ENCODE measurements at regions not wholly inside any gene's neighbourhood (a gene's known extent, or its start where the extent isn't known, plus 50 kb on each side); places are given as distances from the start of the nearest gene placed in this dataset.

- in situ Hi-C loops (cut with MboI; ENCODE audit: low sequenced_read_pairs): no loop called here
Observed at GRCh38 chr7:118298771-118299170, 74.3 kb downstream of the ANKRD7 start.

- in situ Hi-C loops (cut with MboI; ENCODE audit: low sequenced_read_pairs): no loop called here
Observed at GRCh38 chr7:118300177-118300576, 75.7 kb downstream of the ANKRD7 start.

- in situ Hi-C loops (cut with MboI; ENCODE audit: low sequenced_read_pairs): no loop called here
Observed at GRCh38 chr7:118304100-118304499, 79.6 kb downstream of the ANKRD7 start.

GRCh38 chr7:118305671-118306070 lies 81.2 kb downstream of the ANKRD7 start:
- in situ Hi-C loops (cut with MboI; ENCODE audit: low sequenced_read_pairs): no loop called here

- in situ Hi-C loops (cut with MboI; ENCODE audit: low sequenced_read_pairs): no loop called here
Observed at GRCh38 chr7:118306771-118307170, 82.3 kb downstream of the ANKRD7 start.

- in situ Hi-C loops (cut with MboI; ENCODE audit: low sequenced_read_pairs): no loop called here
Observed at GRCh38 chr7:118311121-118311836, 86.8 kb downstream of the ANKRD7 start.

- in situ Hi-C loops (cut with MboI; ENCODE audit: low sequenced_read_pairs): no loop called here
Observed at GRCh38 chr7:118312051-118312450, 87.5 kb downstream of the ANKRD7 start.

- in situ Hi-C loops (cut with MboI; ENCODE audit: low sequenced_read_pairs): no loop called here
Observed at GRCh38 chr7:118312966-118313365, 88.5 kb downstream of the ANKRD7 start.

- in situ Hi-C loops (cut with MboI; ENCODE audit: low sequenced_read_pairs): loop anchor here (25.0 kb wide), 1 partner anchor 88 kb away; no protein-coding TSS in a partner anchor
Observed at GRCh38 chr7:118324790-118325449, 100.4 kb downstream of the ANKRD7 start.

- in situ Hi-C loops (cut with MboI; ENCODE audit: low sequenced_read_pairs): loop anchor here (25.0 kb wide), 1 partner anchor 88 kb away; no protein-coding TSS in a partner anchor
Observed at GRCh38 chr7:118325450-118325808, 100.9 kb downstream of the ANKRD7 start.

- in situ Hi-C loops (cut with MboI; ENCODE audit: low sequenced_read_pairs): loop anchor here (25.0 kb wide), 1 partner anchor 90 kb away; no protein-coding TSS in a partner anchor
Observed at GRCh38 chr7:118327174-118327573, 102.7 kb downstream of the ANKRD7 start.

- in situ Hi-C loops (cut with MboI; ENCODE audit: low sequenced_read_pairs): loop anchor here (25.0 kb wide), 1 partner anchor 91 kb away; no protein-coding TSS in a partner anchor
Observed at GRCh38 chr7:118328505-118329211, 104.2 kb downstream of the ANKRD7 start.

GRCh38 chr7:118330388-118330787 lies 105.9 kb downstream of the ANKRD7 start:
- in situ Hi-C loops (cut with MboI; ENCODE audit: low sequenced_read_pairs): loop anchor here (25.0 kb wide), 1 partner anchor 93 kb away; no protein-coding TSS in a partner anchor

GRCh38 chr7:118346748-118347147 lies 122.2 kb downstream of the ANKRD7 start:
- in situ Hi-C loops (cut with MboI; ENCODE audit: low sequenced_read_pairs): loop anchor here (25.0 kb wide), 1 partner anchor 109 kb away; no protein-coding TSS in a partner anchor

- in situ Hi-C loops (cut with MboI; ENCODE audit: low sequenced_read_pairs): loop anchor here (25.0 kb wide), 2 partner anchors 112 to 838 kb away; no protein-coding TSS in a partner anchor
Observed at GRCh38 chr7:118349604-118350003, 125.1 kb downstream of the ANKRD7 start.

- in situ Hi-C loops (cut with MboI; ENCODE audit: low sequenced_read_pairs): loop anchor here (25.0 kb wide), 1 partner anchor 837 kb away; no protein-coding TSS in a partner anchor
Observed at GRCh38 chr7:118350260-118350659, 125.8 kb downstream of the ANKRD7 start.

- in situ Hi-C loops (cut with MboI; ENCODE audit: low sequenced_read_pairs): loop anchor here (25.0 kb wide), 1 partner anchor 834 kb away; no protein-coding TSS in a partner anchor
Observed at GRCh38 chr7:118352867-118353453, 128.5 kb downstream of the ANKRD7 start.

- in situ Hi-C loops (cut with MboI; ENCODE audit: low sequenced_read_pairs): loop anchor here (25.0 kb wide), 1 partner anchor 821 kb away; no protein-coding TSS in a partner anchor
Observed at GRCh38 chr7:118366363-118366762, 141.9 kb downstream of the ANKRD7 start.

- in situ Hi-C loops (cut with MboI; ENCODE audit: low sequenced_read_pairs): loop anchor here (25.0 kb wide), 1 partner anchor 818 kb away; no protein-coding TSS in a partner anchor
Observed at GRCh38 chr7:118368958-118369357, 144.5 kb downstream of the ANKRD7 start.

GRCh38 chr7:118369987-118370386 lies 145.5 kb downstream of the ANKRD7 start:
- in situ Hi-C loops (cut with MboI; ENCODE audit: low sequenced_read_pairs): loop anchor here (25.0 kb wide), 1 partner anchor 817 kb away; no protein-coding TSS in a partner anchor

All from HL-60/S4 treated with phorbol 12-myristate 13-acetate at 8.2 ng/mL for 4 days and 3 days (cell line).